ENCODE measurements at regions not wholly inside any gene's neighbourhood (a gene's known extent, or its start where the extent isn't known, plus 50 kb on each side); places are given as distances from the start of the nearest gene placed in this dataset.

- DNase-seq (ENCODE audit: low read depth), result no peak
Observed at GRCh38 chr4:32988165-32988811, 2268.1 kb downstream of the PCDH7 start.

GRCh38 chr4:32991663-32992062 lies 2271.5 kb downstream of the PCDH7 start:
- DNase-seq (ENCODE audit: low read depth), result no peak

- DNase-seq (ENCODE audit: low read depth), result no peak
Observed at GRCh38 chr4:32994981-32995881, 2275.1 kb downstream of the PCDH7 start.

- DNase-seq (ENCODE audit: low read depth), result no peak
Observed at GRCh38 chr4:33013282-33013681, 2293.1 kb downstream of the PCDH7 start.

- no peak for DNase-seq (ENCODE audit: low read depth)
Observed at GRCh38 chr4:33025236-33025635, 2305.1 kb downstream of the PCDH7 start.

GRCh38 chr4:33029976-33030375 lies 2309.8 kb downstream of the PCDH7 start:
- no peak for DNase-seq (ENCODE audit: low read depth)

GRCh38 chr4:33031328-33031727 lies 2311.2 kb downstream of the PCDH7 start:
- no peak for DNase-seq (ENCODE audit: low read depth)

GRCh38 chr4:33037464-33037863 lies 2317.3 kb downstream of the PCDH7 start:
- no peak for DNase-seq (ENCODE audit: low read depth)

- no peak for DNase-seq (ENCODE audit: low read depth)
Observed at GRCh38 chr4:33045334-33045733, 2325.2 kb downstream of the PCDH7 start.

GRCh38 chr4:33052241-33052640 lies 2332.1 kb downstream of the PCDH7 start:
- no peak for DNase-seq (ENCODE audit: low read depth)

GRCh38 chr4:33054161-33054560 lies 2334.0 kb downstream of the PCDH7 start:
- no peak for DNase-seq (ENCODE audit: low read depth)

GRCh38 chr4:33054656-33055196 lies 2334.6 kb downstream of the PCDH7 start:
- no peak for DNase-seq (ENCODE audit: low read depth)

- DNase-seq (ENCODE audit: low read depth), result no peak
Observed at GRCh38 chr4:33057736-33058135, 2337.6 kb downstream of the PCDH7 start.

- no peak for DNase-seq (ENCODE audit: low read depth)
Observed at GRCh38 chr4:33058998-33059397, 2338.8 kb downstream of the PCDH7 start.

- DNase-seq (ENCODE audit: low read depth), result no peak
Observed at GRCh38 chr4:33060674-33061542, 2340.7 kb downstream of the PCDH7 start.

GRCh38 chr4:33061727-33062126 lies 2341.6 kb downstream of the PCDH7 start:
- DNase-seq (ENCODE audit: low read depth), result no peak

- no peak for DNase-seq (ENCODE audit: low read depth)
Observed at GRCh38 chr4:33062155-33062806, 2342.1 kb downstream of the PCDH7 start.

GRCh38 chr4:33063241-33063640 lies 2343.1 kb downstream of the PCDH7 start:
- DNase-seq (ENCODE audit: low read depth), result no peak

GRCh38 chr4:33064238-33064637 lies 2344.1 kb downstream of the PCDH7 start:
- DNase-seq (ENCODE audit: low read depth), result no peak

GRCh38 chr4:33065749-33066148 lies 2345.6 kb downstream of the PCDH7 start:
- no peak for DNase-seq (ENCODE audit: low read depth)

- no peak for DNase-seq (ENCODE audit: low read depth)
Observed at GRCh38 chr4:33067221-33067620, 2347.1 kb downstream of the PCDH7 start.

- DNase-seq (ENCODE audit: low read depth), result no peak
Observed at GRCh38 chr4:33068539-33068938, 2348.4 kb downstream of the PCDH7 start.

Data from HS-5 (cell line).